GM03348 (cell line): ENCODE measurements at regions not wholly inside any gene's neighbourhood (a gene's known extent, or its start where the extent isn't known, plus 50 kb on each side); places are given as distances from the start of the nearest gene placed in this dataset.

Experiments
- DNase-seq: peaks from one replicate; pipeline ENCODE4 v3.0.0; 2012; ENCODE audit warnings: low spot score

GRCh38 chr1:18015719-18016118, 91.9 kb upstream of the IGSF21 start:
- DNase-seq: no peak

GRCh38 chr1:18018366-18018765, 89.2 kb upstream of the IGSF21 start:
- no peak for DNase-seq

GRCh38 chr1:18020021-18020817, 87.4 kb upstream of the IGSF21 start:
- no peak for DNase-seq

GRCh38 chr1:18021242-18021641, 86.4 kb upstream of the IGSF21 start:
- DNase-seq: no peak

GRCh38 chr1:18032172-18032859, 75.3 kb upstream of the IGSF21 start:
- DNase-seq: no peak

GRCh38 chr1:18035145-18035544, 72.5 kb upstream of the IGSF21 start:
- no peak for DNase-seq

- no peak for DNase-seq
These were observed 69.9 kb upstream of the IGSF21 start for GRCh38 chr1:18037651-18038050.

- DNase-seq: no peak
These were observed 69.5 kb upstream of the IGSF21 start for GRCh38 chr1:18038051-18038450.

- DNase-seq: no peak
These were observed 68.5 kb upstream of the IGSF21 start for GRCh38 chr1:18039102-18039501.

- no peak for DNase-seq
These were observed 66.5 kb upstream of the IGSF21 start for GRCh38 chr1:18041102-18041501.

GRCh38 chr1:18041685-18042355, 65.8 kb upstream of the IGSF21 start:
- peak; percentile 14 for DNase-seq

GRCh38 chr1:18043871-18044270, 63.7 kb upstream of the IGSF21 start:
- DNase-seq: no peak

GRCh38 chr1:18045203-18045602, 62.4 kb upstream of the IGSF21 start:
- DNase-seq: no peak

GRCh38 chr1:18045621-18046020, 62.0 kb upstream of the IGSF21 start:
- DNase-seq: no peak

GRCh38 chr1:18047122-18047521, 60.5 kb upstream of the IGSF21 start:
- no peak for DNase-seq

GRCh38 chr1:18049228-18049627, 58.4 kb upstream of the IGSF21 start:
- no peak for DNase-seq

GRCh38 chr1:18052671-18053070, 54.9 kb upstream of the IGSF21 start:
- no peak for DNase-seq

- no peak for DNase-seq
These were observed 52.4 kb upstream of the IGSF21 start for GRCh38 chr1:18055156-18055555.

- DNase-seq: no peak
These were observed 51.1 kb upstream of the IGSF21 start for GRCh38 chr1:18056545-18056944.

GRCh38 chr1:18057623-18058022, 50.0 kb upstream of the IGSF21 start:
- no peak for DNase-seq
